ENCODE measurements at regions not wholly inside any gene's neighbourhood (a gene's known extent, or its start where the extent isn't known, plus 50 kb on each side); places are given as distances from the start of the nearest gene placed in this dataset.
"Not testable (repeated sequence)": the region's sequence is repeated elsewhere in the genome, so short reads cannot be mapped to it uniquely, and the experiment has no call there.

DNA sequence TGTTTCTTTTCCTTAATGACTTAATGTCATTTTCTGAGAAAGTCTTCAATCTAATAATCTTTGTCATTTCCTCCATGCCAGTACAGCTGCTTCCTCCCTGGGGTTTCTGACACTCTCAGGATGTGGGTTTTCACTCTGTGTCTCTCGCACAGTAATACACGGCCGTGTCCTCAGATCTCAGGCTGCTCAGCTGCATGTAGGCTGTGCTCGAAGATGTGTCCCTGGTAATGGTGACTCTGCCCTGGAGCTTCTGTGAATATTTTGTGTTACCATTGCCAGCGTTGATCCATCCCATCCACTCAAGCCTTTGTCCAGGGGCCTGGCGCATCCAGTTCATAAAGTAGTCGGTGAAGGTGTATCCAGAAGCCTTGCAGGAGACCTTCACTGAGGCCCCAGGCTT, 97.6 kb downstream of the OR4M2 start:
- H3K4me3 Mint-ChIP-seq (ENCODE audit: unreplicated experiment): not testable (repeated sequence)

DNA sequence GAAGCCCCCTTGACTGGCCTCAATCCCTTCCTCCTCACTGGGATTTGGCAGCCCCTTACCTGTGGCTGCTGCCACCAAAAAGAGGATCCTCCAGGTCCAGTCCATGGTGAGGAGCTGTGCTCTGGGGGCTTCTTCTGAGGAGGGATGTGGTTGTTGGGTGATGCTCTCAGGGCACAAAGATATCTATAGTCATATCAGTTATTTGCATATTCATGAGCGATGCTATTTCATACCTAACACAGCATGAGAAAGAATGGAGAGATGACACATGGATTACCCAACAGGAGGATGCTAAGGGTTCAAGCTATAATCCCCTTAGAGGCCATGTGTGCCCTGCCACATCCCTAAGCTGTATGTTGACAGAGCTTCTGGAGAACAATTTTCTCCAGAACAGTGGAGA, 98.1 kb downstream of the OR4M2 start:
- not testable (repeated sequence) for H3K9me3 Mint-ChIP-seq (ENCODE audit: unreplicated experiment); H3K4me1 Mint-ChIP-seq (ENCODE audit: low read depth, unreplicated experiment); H3K4me3 Mint-ChIP-seq (ENCODE audit: unreplicated experiment); H3K36me3 Mint-ChIP-seq (ENCODE audit: unreplicated experiment); DNase-seq; H3K27ac Mint-ChIP-seq (ENCODE audit: unreplicated experiment); H3K27me3 Mint-ChIP-seq (ENCODE audit: unreplicated experiment)

More for the DNA sequence above, 97.6 kb downstream of the OR4M2 start:
- H3K4me1 Mint-ChIP-seq (ENCODE audit: low read depth, unreplicated experiment); H3K27me3 Mint-ChIP-seq (ENCODE audit: unreplicated experiment); H3K27ac Mint-ChIP-seq (ENCODE audit: unreplicated experiment); H3K36me3 Mint-ChIP-seq (ENCODE audit: unreplicated experiment); H3K9me3 Mint-ChIP-seq (ENCODE audit: unreplicated experiment); DNase-seq: not testable (repeated sequence)

DNA sequence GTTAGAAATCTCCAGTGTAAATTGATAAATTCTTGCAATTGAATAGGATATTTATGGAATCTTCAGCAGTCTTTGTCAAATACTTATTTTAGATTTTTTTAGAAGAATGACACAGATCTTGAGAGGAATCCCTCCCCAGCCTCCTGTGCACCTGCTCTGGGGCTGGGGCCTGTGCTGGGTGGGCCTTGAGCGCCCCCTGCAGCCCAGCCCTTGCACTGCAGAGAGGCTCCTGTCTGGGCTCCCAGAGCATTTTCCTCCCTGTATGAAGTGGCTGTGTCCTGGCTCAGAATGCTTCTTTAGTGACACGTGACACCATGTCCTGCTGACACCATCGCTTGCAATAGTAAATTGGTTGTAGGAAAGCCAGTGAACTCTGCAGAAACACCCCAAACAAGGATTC, 98.7 kb downstream of the OR4M2 start:
- H3K4me3 Mint-ChIP-seq (ENCODE audit: unreplicated experiment); H3K4me1 Mint-ChIP-seq (ENCODE audit: low read depth, unreplicated experiment); H3K27ac Mint-ChIP-seq (ENCODE audit: unreplicated experiment); H3K9me3 Mint-ChIP-seq (ENCODE audit: unreplicated experiment); DNase-seq; H3K36me3 Mint-ChIP-seq (ENCODE audit: unreplicated experiment); H3K27me3 Mint-ChIP-seq (ENCODE audit: unreplicated experiment): not testable (repeated sequence)

DNA sequence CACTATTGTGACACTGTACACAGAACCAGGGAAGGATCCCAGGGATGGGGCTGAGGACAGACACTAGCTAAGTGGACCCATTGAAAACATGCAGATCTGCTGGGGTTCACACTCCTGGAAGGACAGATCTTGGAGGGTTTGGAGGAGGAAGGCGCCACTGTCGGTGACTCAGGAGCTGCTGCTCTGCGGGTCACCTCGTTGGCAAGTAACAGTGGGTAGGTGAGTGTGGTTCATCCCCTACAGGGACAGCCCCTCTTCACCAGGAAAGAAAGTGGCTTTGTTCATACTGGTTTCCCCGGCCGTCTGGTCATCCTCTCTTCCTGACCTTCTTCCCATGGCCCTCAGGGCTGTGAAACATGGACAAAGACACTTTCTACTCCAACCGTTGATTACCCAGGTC, 100.3 kb downstream of the OR4M2 start:
- not testable (repeated sequence) for H3K36me3 Mint-ChIP-seq (ENCODE audit: unreplicated experiment); H3K4me3 Mint-ChIP-seq (ENCODE audit: unreplicated experiment); DNase-seq; H3K27ac Mint-ChIP-seq (ENCODE audit: unreplicated experiment); H3K27me3 Mint-ChIP-seq (ENCODE audit: unreplicated experiment); H3K4me1 Mint-ChIP-seq (ENCODE audit: low read depth, unreplicated experiment); H3K9me3 Mint-ChIP-seq (ENCODE audit: unreplicated experiment)

DNA sequence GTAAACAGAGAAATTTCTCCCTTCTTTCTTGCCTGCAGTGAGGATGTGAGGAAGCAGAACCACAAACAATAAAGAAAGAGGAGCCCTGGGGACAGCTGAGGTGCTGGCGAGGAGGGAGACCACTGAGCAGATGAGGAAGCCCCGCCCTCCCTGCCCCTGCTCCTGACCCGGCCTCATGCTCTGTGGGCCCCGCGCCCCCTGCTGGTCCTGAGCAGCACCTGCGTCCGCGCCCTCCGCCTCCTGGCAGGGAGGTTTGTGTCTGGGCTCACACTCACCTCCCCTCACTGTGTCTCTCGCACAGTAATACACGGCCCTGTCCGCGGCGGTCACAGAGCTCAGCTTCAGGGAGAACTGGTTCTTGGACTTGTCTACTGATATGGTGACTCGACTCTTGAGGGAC, 104.4 kb downstream of the OR4M2 start:
- H3K9me3 Mint-ChIP-seq (ENCODE audit: unreplicated experiment); H3K27me3 Mint-ChIP-seq (ENCODE audit: unreplicated experiment); H3K36me3 Mint-ChIP-seq (ENCODE audit: unreplicated experiment); DNase-seq; H3K27ac Mint-ChIP-seq (ENCODE audit: unreplicated experiment); H3K4me3 Mint-ChIP-seq (ENCODE audit: unreplicated experiment); H3K4me1 Mint-ChIP-seq (ENCODE audit: low read depth, unreplicated experiment): not testable (repeated sequence)

DNA sequence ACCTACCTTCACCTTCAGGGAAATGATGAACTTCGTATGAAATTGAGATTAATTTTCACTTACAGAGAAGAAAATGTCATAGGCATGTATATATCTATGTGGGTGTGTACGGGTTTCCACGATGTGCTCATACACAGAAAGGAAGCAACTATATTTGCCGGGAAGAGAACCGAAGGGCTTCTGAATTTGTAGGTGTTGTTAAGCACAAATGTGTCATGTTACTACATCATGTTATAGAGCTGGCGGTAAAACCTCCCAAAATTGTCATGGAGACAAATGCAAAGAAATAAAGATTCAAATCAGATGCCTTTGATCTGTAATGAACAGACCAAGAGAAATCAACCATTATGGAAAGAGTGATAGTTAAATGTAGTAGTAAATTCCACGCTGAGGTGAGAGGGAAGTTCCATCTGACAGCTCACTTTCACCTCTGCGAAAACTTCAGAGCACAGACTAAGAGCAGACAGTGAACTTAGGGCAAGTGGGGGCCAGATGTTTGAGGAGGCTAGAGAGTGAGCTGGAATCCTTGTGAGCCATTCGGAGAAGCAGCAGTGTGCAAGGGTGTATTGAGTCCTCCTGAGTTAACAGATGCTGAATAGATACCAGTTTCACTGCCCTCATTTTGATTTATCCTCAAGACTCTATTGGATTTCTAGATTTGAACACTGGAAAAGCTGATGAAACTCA, 106.7 kb downstream of the OR4M2 start:
- not testable (repeated sequence) for H3K36me3 Mint-ChIP-seq (ENCODE audit: unreplicated experiment); H3K4me3 Mint-ChIP-seq (ENCODE audit: unreplicated experiment); H3K27ac Mint-ChIP-seq (ENCODE audit: unreplicated experiment)

DNA sequence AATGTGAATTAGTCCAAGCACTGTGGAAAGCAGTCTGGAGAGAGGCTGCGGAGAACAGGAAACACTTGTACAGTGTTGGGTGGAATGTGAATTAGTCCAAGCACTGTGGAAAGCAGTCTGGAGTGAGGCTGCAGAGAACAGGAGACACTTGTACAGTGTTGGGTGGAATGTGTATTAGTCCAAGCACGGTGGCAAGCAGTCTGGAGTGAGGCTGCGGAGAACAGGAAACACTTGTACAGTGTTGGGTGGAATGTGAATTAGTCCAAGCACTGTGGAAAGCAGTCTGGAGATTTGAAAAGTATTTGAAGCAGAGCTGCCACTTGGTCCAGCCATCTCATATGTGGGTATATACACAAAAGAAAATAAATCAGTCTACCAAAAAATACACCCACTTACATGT, 111.5 kb downstream of the OR4M2 start:
- H3K4me1 Mint-ChIP-seq (ENCODE audit: low read depth, unreplicated experiment); H3K36me3 Mint-ChIP-seq (ENCODE audit: unreplicated experiment); DNase-seq; H3K27me3 Mint-ChIP-seq (ENCODE audit: unreplicated experiment); H3K27ac Mint-ChIP-seq (ENCODE audit: unreplicated experiment); H3K9me3 Mint-ChIP-seq (ENCODE audit: unreplicated experiment); H3K4me3 Mint-ChIP-seq (ENCODE audit: unreplicated experiment): not testable (repeated sequence)

More for the DNA sequence above, 106.7 kb downstream of the OR4M2 start:
- not testable (repeated sequence) for H3K4me1 Mint-ChIP-seq (ENCODE audit: low read depth, unreplicated experiment); H3K27me3 Mint-ChIP-seq (ENCODE audit: unreplicated experiment); DNase-seq; H3K9me3 Mint-ChIP-seq (ENCODE audit: unreplicated experiment)

DNA sequence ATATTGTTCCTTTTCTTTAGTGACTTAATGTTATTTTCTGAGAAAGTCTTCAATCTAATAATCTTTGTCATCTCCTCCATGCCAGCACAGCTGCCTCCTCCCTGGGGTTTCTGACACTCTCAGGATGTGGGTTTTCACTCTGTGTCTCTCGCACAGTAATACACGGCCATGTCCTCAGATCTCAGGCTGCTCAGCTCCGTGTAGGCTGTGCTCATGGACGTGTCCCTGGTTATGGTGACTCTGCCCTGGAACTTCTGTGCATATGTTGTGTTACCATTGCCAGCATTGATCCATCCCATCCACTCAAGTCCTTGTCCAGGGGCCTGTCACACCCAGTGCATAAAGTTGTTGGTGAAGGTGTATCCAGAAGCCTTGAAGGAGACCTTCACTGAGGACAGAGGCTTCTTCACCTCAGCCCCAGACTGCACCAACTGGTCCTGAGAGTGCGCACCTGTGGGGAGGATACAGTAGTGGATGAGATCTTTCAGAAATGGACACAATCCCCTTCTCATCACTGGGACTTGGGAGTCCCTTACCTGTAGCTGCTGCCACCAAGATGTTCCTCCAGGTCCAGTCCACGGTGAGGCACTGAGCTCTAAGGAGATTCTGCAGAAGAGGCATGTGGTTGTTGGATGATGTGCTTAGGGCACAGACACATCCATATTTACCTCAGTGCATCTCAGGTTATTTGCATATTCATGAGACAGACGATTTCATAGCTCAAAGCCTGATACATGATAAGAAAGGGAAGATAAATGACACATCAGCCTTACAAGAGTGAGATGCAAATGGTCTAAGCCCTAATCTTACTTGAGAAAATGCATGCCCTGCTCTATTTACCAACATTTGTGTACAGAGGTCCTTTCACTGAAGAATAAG, 114.7 kb downstream of the OR4M2 start:
- not testable (repeated sequence) for H3K27me3 Mint-ChIP-seq (ENCODE audit: unreplicated experiment); H3K36me3 Mint-ChIP-seq (ENCODE audit: unreplicated experiment); H3K9me3 Mint-ChIP-seq (ENCODE audit: unreplicated experiment); H3K27ac Mint-ChIP-seq (ENCODE audit: unreplicated experiment); H3K4me1 Mint-ChIP-seq (ENCODE audit: low read depth, unreplicated experiment); DNase-seq; H3K4me3 Mint-ChIP-seq (ENCODE audit: unreplicated experiment)

DNA sequence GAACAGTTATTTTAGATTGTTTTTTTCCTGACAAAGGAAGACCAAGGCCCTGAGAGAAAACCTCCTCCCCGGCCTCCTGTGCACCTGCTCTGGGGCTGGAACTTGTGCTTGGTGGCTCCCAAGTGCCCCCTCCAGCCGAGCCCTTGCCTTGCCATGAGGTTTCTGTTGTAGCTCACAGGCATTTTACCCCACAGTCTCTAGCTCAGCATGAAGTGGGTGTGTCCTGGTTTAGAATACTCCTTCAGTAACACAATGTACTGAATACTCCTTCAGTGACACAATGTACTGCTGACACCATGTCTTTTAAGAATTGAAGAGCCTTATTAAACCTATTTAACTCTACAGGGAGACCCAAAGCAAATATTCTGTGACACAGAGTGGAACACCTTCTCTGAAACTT, 116.1 kb downstream of the OR4M2 start:
- H3K36me3 Mint-ChIP-seq (ENCODE audit: unreplicated experiment); H3K27me3 Mint-ChIP-seq (ENCODE audit: unreplicated experiment); H3K9me3 Mint-ChIP-seq (ENCODE audit: unreplicated experiment); DNase-seq; H3K4me3 Mint-ChIP-seq (ENCODE audit: unreplicated experiment); H3K27ac Mint-ChIP-seq (ENCODE audit: unreplicated experiment); H3K4me1 Mint-ChIP-seq (ENCODE audit: low read depth, unreplicated experiment): not testable (repeated sequence)

DNA sequence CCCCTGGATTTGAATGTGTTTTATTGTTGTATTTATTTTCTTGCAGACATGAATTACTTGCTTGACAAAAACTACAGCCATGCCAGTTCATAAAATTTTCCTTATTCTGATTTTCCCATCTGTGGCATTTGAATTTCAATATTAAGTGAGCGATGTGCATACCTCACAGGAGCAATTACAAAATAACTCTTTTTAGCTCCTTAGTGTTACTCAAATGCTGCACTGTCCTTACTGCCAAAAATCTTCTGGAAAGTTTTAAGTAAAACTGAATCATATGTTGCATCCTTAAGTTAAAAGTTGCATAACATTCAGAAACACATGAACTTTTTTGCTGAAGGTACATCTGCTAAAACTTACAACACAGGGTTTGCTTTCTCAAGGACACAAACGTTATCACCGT, 120.1 kb downstream of the OR4M2 start:
- not testable (repeated sequence) for H3K27ac Mint-ChIP-seq (ENCODE audit: unreplicated experiment); H3K4me3 Mint-ChIP-seq (ENCODE audit: unreplicated experiment); H3K27me3 Mint-ChIP-seq (ENCODE audit: unreplicated experiment); DNase-seq; H3K9me3 Mint-ChIP-seq (ENCODE audit: unreplicated experiment); H3K4me1 Mint-ChIP-seq (ENCODE audit: low read depth, unreplicated experiment); H3K36me3 Mint-ChIP-seq (ENCODE audit: unreplicated experiment)

DNA sequence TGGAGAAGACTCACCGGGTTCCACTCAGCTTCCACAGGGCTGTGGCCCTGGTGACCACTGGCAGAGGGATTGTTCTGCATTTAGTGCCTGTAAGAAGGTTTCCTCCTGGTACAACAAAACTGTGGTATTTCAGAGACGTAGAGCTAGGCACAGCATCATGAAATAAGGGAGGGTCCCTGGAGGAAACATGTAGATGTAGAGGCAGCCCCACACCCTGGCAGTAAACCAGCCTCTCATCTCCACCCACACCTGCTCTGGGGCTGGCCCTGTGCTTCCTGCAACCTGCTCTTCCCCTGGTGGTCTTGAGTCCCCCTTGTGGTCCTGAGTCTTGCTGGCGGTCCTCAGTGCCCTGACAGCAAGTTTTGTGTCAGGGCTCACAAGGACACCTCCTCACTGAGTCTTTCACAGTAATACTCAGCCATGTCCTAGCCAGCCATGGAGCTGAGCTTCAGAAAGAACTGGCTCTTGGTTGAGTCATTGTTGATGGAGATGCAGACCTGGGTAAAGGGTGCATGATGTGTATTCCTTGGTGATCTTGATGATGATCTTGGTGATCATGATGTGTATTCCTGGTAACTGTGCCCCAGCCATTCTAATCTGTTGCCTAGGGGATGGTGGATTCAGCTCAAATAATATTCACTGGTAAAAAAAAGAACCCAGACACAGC, 121.8 kb downstream of the OR4M2 start:
- H3K27me3 Mint-ChIP-seq (ENCODE audit: unreplicated experiment): not testable (repeated sequence)

DNA sequence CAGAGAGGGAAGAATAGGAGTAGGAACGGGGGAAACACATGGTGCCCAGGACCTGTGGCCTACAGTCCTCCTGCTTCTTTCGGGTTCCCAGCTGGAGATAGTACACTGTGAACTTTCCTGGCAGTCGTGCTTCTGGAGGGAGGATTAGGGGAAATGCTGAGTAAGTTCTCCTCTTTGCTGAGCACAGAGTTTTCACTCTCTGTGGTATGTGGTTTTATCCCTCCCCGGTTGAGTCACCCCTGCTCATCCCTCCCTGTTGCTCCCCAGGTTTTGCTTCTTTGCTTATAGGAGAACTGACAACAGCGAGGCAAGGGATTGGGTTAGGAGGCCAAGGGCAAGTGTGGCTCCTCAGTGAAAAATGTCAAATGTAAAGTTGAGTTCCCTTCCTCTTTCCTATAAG, 122.9 kb downstream of the OR4M2 start:
- H3K4me1 Mint-ChIP-seq (ENCODE audit: low read depth, unreplicated experiment); H3K27ac Mint-ChIP-seq (ENCODE audit: unreplicated experiment); H3K27me3 Mint-ChIP-seq (ENCODE audit: unreplicated experiment); H3K36me3 Mint-ChIP-seq (ENCODE audit: unreplicated experiment); DNase-seq; H3K4me3 Mint-ChIP-seq (ENCODE audit: unreplicated experiment); H3K9me3 Mint-ChIP-seq (ENCODE audit: unreplicated experiment): not testable (repeated sequence)

More for the DNA sequence above, 121.8 kb downstream of the OR4M2 start:
- H3K36me3 Mint-ChIP-seq (ENCODE audit: unreplicated experiment); H3K4me1 Mint-ChIP-seq (ENCODE audit: low read depth, unreplicated experiment); H3K4me3 Mint-ChIP-seq (ENCODE audit: unreplicated experiment); DNase-seq; H3K27ac Mint-ChIP-seq (ENCODE audit: unreplicated experiment); H3K9me3 Mint-ChIP-seq (ENCODE audit: unreplicated experiment): not testable (repeated sequence)
